Activated CD8-positive, alpha-beta memory T cell treated with anti-CD3 and anti-CD28 coated beads, Interleukin-2, amount 50 U/mL, for 48 hours (primary cell): ENCODE measurements at regions not wholly inside any gene's neighbourhood (a gene's known extent, or its start where the extent isn't known, plus 50 kb on each side); places are given as distances from the start of the nearest gene placed in this dataset.

Experiments
- DNase-seq: peaks from one replicate; pipeline ENCODE4 v3.0.0-alpha.2; 2020

- no peak for DNase-seq
These were observed 301.9 kb upstream of the KCNJ16 start for GRCh38 chr17:69773081-69773480.

DNA sequence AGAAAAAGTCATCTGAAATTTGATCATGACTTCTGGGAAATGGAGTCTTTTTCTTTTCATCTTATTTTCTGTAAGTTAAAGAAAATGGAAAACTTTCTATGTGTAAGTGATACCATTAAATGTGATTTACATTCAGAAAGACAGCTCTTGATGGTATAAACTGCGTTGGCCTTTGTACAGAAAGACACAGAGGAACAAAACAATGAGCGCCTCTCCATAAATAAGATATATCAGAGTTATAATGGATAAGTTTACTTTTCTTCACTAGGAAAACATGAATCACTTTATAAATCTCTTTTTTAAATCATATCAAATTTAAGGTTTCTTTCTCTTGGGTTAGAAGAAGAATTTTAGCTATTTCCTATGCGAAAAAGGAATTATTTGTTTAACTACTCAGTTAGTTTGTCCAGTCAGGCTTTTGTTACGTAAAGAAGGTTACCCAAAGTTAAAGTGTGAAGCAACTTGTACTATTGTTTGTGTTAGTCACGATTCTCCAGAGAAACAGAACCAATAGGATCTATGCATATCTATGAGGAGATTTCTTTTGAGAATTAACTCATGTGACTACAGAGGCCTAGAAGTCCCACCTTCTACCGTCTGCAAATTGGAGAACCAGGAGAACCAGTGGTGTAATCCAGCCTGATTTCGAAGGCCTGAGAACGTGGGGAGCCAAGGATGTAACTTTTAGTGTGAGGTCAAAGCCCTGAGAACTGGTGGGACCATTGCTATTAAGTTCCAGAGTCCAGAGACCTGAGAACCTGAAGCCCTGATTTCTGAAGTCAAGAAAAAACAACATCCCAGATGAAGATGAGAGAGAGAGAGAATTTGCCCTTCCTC lies 295.4 kb upstream of the KCNJ16 start:
- DNase-seq: no peak

- DNase-seq: no peak
These were observed 291.2 kb upstream of the KCNJ16 start for GRCh38 chr17:69783865-69784264.

GRCh38 chr17:69788957-69789356 lies 286.1 kb upstream of the KCNJ16 start:
- no peak for DNase-seq

DNA sequence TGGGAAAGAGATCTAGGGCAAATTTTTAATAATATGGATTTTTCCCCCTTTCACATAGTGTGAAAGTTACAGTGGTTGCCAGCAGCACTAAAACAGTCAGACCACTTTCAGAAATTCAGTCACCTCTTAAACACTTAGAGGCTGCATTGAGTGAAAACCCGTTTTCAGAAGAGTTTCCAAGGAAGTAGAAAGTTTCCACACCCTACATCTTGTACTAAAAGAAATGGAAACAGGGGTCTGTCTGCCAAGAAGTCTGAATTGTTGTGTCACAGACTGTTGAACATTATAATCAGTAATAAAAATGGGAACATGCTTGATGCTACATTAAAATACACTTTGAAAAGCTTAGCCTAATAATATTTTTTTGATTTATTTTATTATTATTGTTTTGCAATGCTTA lies 278.9 kb upstream of the KCNJ16 start:
- DNase-seq: no peak

- DNase-seq: no peak
These were observed 274.2 kb upstream of the KCNJ16 start for GRCh38 chr17:69800870-69801269.

- DNase-seq: no peak
These were observed 273.7 kb upstream of the KCNJ16 start for GRCh38 chr17:69801368-69801767.

DNA sequence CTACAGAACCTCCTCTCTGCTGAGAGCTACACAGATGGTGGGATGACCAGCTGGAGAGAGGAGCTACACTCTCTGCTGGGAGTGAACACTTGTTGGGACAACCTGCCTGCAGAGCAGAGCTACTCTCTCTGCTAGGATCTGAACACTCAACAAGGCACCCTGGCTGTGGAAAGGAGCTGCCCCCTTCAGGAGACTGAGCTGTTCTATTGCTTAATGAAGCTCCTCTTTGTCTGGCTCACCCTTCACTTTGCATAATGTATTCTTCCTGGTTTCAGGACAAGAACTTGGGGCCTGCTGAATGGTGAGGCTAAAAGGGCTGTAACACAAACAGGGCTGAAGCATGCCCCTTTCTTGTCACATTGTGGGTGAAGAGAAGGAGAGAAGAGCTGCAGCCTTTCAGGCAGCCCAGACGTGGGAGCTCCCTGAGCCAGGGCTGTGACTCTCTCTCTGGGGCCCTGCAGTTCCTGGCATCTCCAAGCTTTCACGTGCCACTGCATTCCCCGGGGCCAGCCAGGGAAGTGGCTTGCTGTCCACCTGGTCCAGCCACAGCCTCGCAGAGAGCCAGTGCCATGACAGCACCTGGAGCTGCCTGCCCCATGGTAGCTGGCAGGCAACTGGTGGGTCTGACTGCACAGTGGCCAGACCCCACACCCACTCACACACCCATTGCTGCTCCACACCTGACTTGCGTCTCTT lies 272.8 kb upstream of the KCNJ16 start:
- no peak for DNase-seq

DNA sequence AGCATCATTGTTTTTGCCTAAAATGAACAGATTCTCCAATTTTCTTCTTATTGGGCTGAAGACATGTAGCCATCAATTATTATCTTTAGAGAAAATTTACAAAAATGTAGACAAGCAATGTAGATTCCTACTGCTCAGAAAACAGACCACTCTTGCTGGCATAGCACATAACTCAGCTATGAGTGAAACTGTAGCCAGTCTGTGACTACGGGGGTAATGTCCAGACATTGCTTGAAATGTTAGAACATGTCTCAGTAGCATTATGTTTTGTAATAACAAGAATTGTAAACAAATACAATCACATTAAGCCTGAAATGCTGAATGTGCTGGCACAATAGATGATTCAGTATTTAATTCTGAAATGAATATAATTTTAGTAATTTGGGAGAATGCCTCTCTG lies 265.7 kb upstream of the KCNJ16 start:
- no peak for DNase-seq

- no peak for DNase-seq
These were observed 264.6 kb upstream of the KCNJ16 start for GRCh38 chr17:69810326-69810965.

DNA sequence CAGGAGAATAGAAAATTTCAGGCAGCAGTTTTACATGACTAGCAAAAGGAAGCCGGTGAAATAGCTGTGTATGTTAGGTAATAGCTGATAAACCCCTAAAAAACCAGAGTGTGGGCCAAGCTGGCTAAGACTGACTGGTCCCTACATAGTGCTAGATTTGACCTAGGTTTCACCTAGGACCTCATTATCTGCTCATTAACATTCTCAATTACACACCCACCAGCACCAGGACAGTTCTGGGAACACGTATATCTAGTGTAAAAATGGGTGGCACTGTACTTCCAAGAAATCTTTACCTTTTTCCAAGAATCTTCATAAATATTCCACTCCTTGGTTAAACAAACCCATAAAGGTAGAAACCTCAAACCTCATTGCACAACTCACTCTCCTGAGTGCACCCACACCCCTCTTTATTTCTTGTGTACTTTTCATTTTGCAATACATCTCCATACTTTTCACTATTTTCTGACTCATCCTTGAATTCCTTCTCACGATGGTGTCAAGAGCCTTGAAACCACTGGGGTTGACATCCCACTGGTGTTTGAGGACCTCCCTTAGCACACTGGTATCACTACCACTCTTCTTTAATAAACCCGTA lies 262.7 kb upstream of the KCNJ16 start:
- no peak for DNase-seq

DNA sequence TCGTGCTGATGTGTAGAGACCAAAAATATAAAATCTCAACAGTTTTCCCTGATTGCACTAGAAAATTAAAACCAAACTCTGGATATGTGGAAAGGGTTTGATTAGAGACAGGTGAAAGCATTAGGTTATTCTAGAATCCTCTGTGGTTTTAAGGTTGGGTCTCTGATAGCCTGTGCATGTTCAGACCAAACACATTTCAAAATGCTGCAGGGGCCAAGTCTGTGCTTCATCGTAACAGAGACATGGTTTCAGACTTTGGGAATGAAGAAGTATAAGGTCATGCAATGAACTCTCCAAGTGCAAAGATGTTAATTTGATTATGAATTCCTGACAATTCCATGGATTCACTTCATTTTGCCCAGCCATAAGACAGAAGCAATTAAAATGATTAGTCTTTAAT lies 261.0 kb upstream of the KCNJ16 start:
- DNase-seq: no peak

DNA sequence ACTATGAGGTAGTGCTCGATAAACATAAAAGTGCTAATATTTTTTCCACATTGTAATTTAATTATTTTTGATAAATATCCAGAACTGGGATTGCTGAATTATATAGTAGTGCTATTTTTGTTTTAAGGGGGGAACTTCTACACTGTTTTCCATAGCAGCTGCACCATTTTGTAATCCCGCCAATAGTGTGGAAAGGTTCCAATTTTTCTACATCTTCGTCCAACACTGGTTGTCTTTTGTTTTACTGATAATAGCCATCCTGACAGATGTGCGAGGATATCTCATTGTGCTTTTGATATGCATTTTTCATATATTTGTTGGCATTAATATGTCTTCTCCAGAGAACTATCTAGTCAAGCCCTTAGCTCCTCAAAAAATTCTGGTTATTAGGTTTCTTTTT lies 259.6 kb upstream of the KCNJ16 start:
- DNase-seq: no peak

GRCh38 chr17:69818467-69818866 lies 256.6 kb upstream of the KCNJ16 start:
- no peak for DNase-seq

GRCh38 chr17:69819316-69820087 lies 255.5 kb upstream of the KCNJ16 start:
- DNase-seq: no peak

DNA sequence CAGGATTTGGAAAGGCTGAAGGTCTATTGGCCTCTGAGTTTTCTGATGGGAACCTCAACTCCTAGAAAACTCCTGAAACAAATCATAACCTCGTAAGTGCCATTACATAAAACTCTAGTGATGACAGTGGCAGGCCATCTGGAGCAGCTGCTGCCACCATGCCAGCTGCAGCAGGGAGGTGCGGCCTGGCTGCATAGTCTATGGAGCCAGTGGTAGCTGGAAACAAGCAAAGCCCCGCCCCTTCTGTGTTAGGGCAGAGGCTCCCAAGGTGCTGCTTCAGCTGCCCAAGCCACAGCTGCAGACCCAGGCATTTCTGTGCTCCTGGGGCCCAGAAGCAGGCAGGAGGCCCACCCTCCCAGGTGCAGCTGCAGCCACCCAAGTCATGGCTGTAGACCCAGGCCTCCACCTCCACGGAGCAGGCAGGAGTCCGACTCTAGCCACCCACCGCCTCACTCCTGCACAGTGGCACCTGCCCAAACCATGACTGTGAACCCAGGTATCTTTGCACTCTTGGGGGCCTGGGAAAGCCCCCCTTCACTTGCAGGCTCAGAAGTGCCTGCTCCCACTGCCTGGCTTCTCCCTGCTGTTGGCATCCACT lies 254.1 kb upstream of the KCNJ16 start:
- DNase-seq: no peak

DNA sequence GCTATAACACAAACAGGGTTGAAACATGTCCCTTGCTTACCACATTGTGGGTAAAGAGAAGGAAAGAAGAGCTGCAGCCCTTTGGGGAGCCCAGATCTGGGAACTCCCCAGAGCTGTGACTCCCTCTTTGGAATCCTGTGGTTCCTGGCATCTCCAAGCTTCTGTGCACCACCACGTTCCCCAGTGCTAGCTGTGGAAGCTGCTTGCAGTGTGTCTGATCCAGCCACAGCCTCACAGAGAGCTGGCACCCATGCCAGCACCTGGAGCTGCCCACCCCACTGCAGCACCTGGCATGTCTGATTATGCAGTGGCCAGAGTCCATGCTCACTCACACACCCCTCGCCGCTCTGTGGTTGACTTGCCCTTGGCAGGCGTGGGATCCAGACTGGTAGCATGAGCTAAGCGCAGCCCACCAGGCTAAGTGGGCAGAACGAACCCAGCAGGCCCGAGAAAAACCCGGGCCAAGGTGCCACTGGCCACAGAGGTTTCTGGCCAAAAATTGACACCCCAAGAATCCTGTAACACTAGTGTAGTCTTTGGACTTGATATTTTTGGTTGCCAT lies 252.6 kb upstream of the KCNJ16 start:
- no peak for DNase-seq

GRCh38 chr17:69828087-69828486 lies 246.9 kb upstream of the KCNJ16 start:
- DNase-seq: no peak

DNA sequence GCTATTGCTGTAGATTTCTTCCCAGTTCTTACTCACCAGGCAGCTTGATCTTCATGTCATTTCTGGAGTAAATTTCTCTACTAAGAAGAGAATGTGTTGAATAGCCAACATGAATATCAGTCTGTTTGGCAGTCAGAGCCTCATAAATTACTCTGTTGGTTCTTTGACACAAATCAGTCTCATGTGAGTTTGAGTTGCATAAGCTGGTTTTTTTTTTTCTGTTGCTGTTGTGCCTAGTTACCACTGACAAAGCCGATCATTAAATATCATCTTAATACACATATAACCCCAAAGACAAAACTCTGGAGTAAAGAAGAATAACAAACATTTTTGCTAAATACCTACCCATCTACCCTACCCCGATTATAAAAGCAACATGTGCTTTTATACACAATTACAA lies 240.5 kb upstream of the KCNJ16 start:
- no peak for DNase-seq

DNA sequence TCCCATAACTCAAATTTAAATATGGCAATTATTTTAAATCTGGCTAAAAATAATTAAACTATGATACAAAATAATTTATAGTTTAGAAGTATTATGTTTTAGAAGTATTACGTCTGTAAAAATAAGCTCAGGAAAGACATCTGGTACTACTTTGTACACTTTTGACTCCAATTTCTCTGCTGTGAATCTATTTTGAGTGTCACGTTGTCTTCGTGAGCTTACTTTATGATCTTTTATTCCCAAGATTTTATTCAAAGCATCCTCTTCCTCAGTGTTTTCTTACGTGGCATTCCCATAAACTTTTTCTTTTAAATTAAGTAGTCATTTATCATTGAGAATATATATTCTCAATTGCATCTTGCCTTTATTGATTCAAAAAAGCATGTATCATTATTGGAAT lies 223.3 kb upstream of the KCNJ16 start:
- DNase-seq: no peak

DNA sequence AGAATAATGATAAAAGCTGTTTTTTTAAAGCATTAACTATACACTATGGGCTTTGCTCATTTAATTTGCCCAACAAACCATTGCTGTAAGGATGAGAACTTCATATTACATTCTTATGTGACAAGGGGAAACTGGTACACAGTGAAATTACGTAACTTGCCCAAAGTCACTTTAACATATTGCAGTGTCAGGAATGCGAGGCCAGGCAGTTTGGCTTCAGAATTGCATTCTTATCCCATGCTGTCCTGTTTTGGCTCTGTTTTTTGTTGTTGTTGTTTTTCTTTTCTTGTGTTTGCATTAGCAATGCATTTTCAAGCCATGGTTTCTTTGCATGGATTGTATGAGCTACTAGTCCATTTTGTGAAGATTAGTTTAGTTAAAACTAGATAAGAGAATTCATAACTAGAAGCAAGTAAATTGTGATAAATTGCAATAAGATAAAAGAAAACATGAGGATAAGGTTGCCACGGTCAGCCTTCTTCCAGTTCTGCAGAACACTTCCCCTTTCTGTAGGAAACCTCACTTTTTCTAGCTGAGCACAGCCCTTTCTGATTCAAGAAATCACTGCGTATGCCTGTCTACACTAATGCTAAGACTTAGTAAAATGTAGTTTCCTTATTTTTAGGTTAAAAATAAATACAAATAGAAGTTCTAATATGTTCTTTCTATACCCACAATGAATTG lies 221.3 kb upstream of the KCNJ16 start:
- DNase-seq: no peak
